ENCODE measurements at regions not wholly inside any gene's neighbourhood (a gene's known extent, or its start where the extent isn't known, plus 50 kb on each side); places are given as distances from the start of the nearest gene placed in this dataset.

- TF ChIP-seq CTCF (IDR thresholded peaks at IDR 0.05; ENCODE audit: extremely low read depth, missing control alignments): no peak
- DNase-seq (ENCODE audit: low spot score): no peak
These were observed 86.3 kb upstream of the PIK3CG start for GRCh38 chr7:106778656-106779250.

DNA sequence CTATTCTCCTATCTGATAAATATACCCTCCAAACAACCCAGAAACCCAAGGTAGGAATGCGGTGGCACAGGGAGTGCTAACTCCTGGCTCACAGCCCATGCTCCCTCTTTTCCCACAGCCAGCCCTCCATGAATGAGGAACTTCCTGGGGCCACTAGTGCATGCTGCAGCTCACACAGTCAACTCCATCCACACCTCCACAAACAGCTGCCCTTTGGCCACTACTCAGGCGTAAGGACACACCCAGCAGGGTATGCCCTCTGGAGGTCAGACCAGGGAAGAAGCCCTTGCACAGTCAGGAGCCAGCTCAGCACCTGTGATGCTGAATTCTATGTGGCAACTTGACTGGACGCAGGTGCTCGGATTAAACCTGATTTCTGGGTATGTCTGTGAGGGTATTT lies 85.2 kb upstream of the PIK3CG start:
- DNase-seq (ENCODE audit: low spot score): no peak
- TF ChIP-seq CTCF (IDR thresholded peaks at IDR 0.05; ENCODE audit: extremely low read depth, missing control alignments): peak; percentile 17

DNA sequence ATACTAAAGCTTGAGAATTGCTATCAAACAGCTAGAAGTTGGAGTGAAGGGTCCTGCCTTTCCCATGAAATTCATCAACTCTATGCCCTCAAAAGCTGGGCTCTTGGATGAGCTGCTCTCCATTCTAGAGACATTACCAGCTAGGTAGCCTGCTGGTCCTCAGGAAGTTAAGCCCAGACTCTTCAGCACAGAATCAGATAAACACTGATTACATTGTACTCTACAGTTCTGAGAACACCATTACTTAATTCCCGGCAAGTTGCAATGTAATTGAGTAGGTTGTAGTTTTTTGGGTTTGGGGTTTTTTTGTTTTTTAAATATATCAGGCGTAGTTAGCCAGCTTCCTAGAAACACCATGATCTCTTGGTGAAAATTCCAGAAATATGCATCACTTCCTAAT lies 84.1 kb upstream of the PIK3CG start:
- DNase-seq (ENCODE audit: low spot score): no peak
- TF ChIP-seq CTCF (IDR thresholded peaks at IDR 0.05; ENCODE audit: extremely low read depth, missing control alignments): no peak

DNA sequence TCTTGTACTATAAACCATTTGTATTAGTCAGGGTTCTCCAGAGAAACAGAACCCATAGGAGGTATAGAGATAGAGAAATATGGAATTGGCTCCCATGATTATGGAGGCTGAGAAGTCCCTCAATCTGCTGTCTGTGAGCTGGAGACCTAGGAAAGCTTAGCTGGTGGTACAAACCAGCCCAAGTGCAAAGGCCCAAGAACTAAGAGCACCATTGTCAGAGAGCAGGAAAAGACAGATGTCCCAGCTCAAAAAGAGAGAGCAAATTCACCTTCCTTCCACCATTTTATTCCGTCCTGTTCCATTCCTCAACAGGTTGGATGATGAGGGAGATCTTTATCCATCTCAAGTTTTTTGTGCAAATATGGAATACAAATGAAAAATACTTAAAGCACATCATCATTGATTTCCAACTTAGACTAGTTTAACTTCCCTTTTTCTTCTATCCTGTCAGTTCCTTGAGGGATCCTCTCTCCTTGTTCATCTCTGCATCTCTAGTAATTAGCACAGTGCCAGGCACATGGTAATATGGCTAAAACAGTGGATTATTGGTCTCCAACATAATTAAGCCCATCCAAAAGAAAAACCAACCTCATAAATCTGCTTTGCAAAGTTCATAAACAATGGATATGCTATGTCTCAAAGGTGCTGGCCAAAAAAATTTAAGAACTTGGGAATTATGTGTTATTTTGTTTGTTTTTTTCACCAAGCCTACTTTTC lies 83.1 kb upstream of the PIK3CG start:
- TF ChIP-seq CTCF (IDR thresholded peaks at IDR 0.05; ENCODE audit: extremely low read depth, missing control alignments): no peak
- no peak for DNase-seq (ENCODE audit: low spot score)

DNA sequence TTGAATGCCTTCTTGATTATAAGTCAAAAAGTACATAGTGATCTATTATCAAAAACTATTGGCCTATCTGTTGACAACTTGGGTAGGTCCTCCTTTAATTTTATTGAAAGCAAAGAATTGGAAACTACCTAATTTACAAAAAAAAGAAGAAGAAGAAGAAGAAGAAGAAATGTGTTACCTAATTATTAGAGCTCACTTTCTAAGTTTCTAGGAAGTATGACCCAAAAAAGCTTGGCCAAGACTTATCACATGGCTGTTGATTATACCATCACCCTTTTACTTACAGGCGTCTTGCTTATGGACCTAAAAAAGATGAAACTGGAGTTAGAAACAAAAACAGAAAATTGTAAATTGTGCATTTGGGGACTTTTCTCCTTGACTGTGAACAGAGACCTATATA lies 81.8 kb upstream of the PIK3CG start:
- TF ChIP-seq CTCF (IDR thresholded peaks at IDR 0.05; ENCODE audit: extremely low read depth, missing control alignments): no peak
- DNase-seq (ENCODE audit: low spot score): no peak

- TF ChIP-seq CTCF (IDR thresholded peaks at IDR 0.05; ENCODE audit: extremely low read depth, missing control alignments): no peak
- no peak for DNase-seq (ENCODE audit: low spot score)
These were observed 76.4 kb upstream of the PIK3CG start for GRCh38 chr7:106788637-106789036.

DNA sequence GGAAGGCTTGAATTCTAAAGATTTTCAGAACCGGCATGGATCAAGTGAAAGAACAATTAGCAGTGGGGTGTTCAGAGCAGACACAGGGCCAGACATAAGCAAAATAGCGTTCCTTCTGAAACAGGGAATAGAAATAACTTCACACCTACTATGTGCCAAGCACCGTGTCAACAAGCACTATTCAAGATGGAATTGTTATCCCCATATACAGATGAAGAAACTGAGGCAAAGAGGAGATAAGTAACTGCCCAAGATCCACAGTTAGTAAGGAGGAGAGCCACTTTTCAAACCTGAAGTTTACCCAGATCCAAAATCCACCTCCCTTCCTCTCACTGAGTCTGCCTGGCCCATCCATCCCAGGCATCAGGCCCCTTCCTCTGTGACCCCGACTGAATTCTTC lies 73.6 kb upstream of the PIK3CG start:
- no peak for TF ChIP-seq CTCF (IDR thresholded peaks at IDR 0.05; ENCODE audit: extremely low read depth, missing control alignments)
- DNase-seq (ENCODE audit: low spot score): no peak
